Breast epithelium (tissue), 4 donors: ENCODE measurements at regions not wholly inside any gene's neighbourhood (a gene's known extent, or its start where the extent isn't known, plus 50 kb on each side); places are given as distances from the start of the nearest gene placed in this dataset.
"Not testable (repeated sequence)": the region's sequence is repeated elsewhere in the genome, so short reads cannot be mapped to it uniquely, and the experiment has no call there.

Source experiments
- DNase-seq, 2 donors: peaks; one replicate each; pipeline ENCODE4 v3.0.0-alpha.2; 2019; ENCODE audit warnings: low spot score in 2 of 2
- H3K27ac ChIP-seq, 2 donors: fragments of 200-600 bp; sonication (generic) in 1 of 2; one replicate each; pipeline ENCODE4 v1.5.1; 2016 to 2019; ENCODE audit warnings: mild to moderate bottlenecking in 1 of 2
- H3K27me3 ChIP-seq, 2 donors: fragments of 200-600 bp; sonication (generic) in 1 of 2; one replicate each; pipeline versions ENCODE4 v1.5.1 to v1.6.0; 2017 to 2019; ENCODE audit warnings: control low read depth in 1 of 2, mild to moderate bottlenecking in 1 of 2
- H3K36me3 ChIP-seq: fragments of 200-600 bp; one replicate; pipeline ENCODE4 v1.5.1; 2019
- H3K4me1 ChIP-seq, 2 donors: fragments of 200-600 bp; sonication (generic); one replicate each; pipeline ENCODE4 v1.5.1; 2016 to 2019; ENCODE audit warnings: control low read depth in 1 of 2
- H3K4me3 ChIP-seq, 3 donors: fragments of 200-600 bp; sonication (generic); 1 replicate in 2 of 3; 2 replicates in 1 of 3; pipeline ENCODE4 v1.5.1; 2016 to 2019; ENCODE audit warnings: mild to moderate bottlenecking in 3 of 3, moderate library complexity in 2 of 3
- H3K9me3 ChIP-seq, 2 donors: fragments of 200-600 bp; sonication (generic) in 1 of 2; one replicate each; pipeline ENCODE4 v1.5.1; 2016 to 2019; ENCODE audit warnings: control low read depth in 1 of 2
- CTCF ChIP-seq, 3 donors: fragments of 450-650 bp; IDR thresholded peaks; one replicate each; pipeline ENCODE4 v1.5.1; 2016 to 2017; ENCODE audit warnings: antibody characterized with exemption in 3 of 3, mild to moderate bottlenecking in 3 of 3, moderate library complexity in 3 of 3
- POLR2A ChIP-seq: fragments of 450-650 bp; IDR thresholded peaks from one replicate; pipeline ENCODE4 v1.6.1; 2016; ENCODE audit warnings: antibody characterized with exemption, mild to moderate bottlenecking, moderate library complexity
- POLR2AphosphoS5 ChIP-seq, 3 donors: sonication (generic); formaldehyde crosslinking; IDR thresholded peaks; one replicate each; pipeline ENCODE4 v1.6.1; 2017; ENCODE audit warnings: antibody characterized with exemption in 3 of 3
- intact Hi-C: fragments of 100-400 bp; cut with DNase I; formaldehyde crosslinking; loops from one replicate; pipeline ENCODE4 v1.15.1; 2023; ENCODE audit warnings: low total_unique reads

- no peak for TF ChIP-seq POLR2A
- TF ChIP-seq POLR2AphosphoS5 (IDR thresholded peaks at IDR 0.05): no peak
- no peak for TF ChIP-seq CTCF (IDR thresholded peaks at IDR 0.05)
- intact Hi-C loops: no loop called here
- Histone ChIP-seq H3K27me3 (no peaks in the 10 kb centered on the region), H3K27ac (no peak overlapping the region), H3K36me3 (no peaks in the 10 kb centered on the region), H3K4me1 (no peaks in the 10 kb centered on the region), H3K9me3 (no peaks in the 10 kb centered on the region), H3K4me3 (no peak overlapping the region)
- DNase-seq: no peak
These were observed 752.5 kb upstream of the SLITRK5 start for GRCh38 chr13:86918682-86919081.

- no peak for TF ChIP-seq CTCF (IDR thresholded peaks at IDR 0.05)
- TF ChIP-seq POLR2A: no peak
- TF ChIP-seq POLR2AphosphoS5 (IDR thresholded peaks at IDR 0.05): no peak
- no peaks in the 10 kb centered on the region for H3K9me3 ChIP-seq
- intact Hi-C loops: no loop called here
- H3K36me3 ChIP-seq: no peaks in the 10 kb centered on the region
- DNase-seq: no peak
- H3K27ac ChIP-seq: no peak overlapping the region
- H3K27me3 ChIP-seq: no peaks in the 10 kb centered on the region
- no peak overlapping the region for H3K4me3 ChIP-seq
- H3K4me1 ChIP-seq: no peaks in the 10 kb centered on the region
These were observed 750.2 kb upstream of the SLITRK5 start for GRCh38 chr13:86920961-86921360.

DNA sequence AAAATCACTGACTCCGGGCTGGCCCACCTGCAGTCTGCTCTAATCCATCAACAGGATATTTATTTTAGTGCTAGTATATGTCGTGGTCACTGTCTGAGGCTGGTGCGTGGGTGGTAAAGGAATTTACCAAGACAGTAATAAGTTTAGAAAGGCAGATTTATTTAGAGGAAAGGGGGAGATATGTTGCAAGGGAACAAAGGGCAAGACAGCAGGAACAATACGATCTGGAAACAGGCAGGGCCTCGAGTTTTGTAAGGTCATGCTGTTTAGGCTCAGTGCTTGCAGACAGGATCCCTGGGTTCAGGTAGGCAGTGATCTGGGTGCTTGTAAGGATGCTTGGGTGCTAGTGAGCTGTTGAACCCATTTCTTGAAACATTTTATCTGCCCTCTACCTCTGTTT lies 748.2 kb upstream of the SLITRK5 start:
- H3K27me3 ChIP-seq: no peaks in the 10 kb centered on the region
- H3K4me1 ChIP-seq: no peaks in the 10 kb centered on the region
- H3K27ac ChIP-seq: no peak overlapping the region
- no peaks in the 10 kb centered on the region for H3K36me3 ChIP-seq
- no peak overlapping the region for H3K4me3 ChIP-seq
- DNase-seq: no peak
- TF ChIP-seq POLR2AphosphoS5 (IDR thresholded peaks at IDR 0.05) (no peak), POLR2A (no peak), CTCF (IDR thresholded peaks at IDR 0.05) (no peak)
- peaks cover 4 to 5% of the 10 kb centered on the region in 2 donors for H3K9me3 ChIP-seq
- intact Hi-C loops: no loop called here

- intact Hi-C loops, DNase-seq, H3K27ac ChIP-seq, H3K36me3 ChIP-seq, H3K4me1 ChIP-seq, H3K9me3 ChIP-seq, H3K27me3 ChIP-seq, H3K4me3 ChIP-seq: not testable (repeated sequence)
These were observed 744.3 kb upstream of the SLITRK5 start for GRCh38 chr13:86926916-86927315.

DNA sequence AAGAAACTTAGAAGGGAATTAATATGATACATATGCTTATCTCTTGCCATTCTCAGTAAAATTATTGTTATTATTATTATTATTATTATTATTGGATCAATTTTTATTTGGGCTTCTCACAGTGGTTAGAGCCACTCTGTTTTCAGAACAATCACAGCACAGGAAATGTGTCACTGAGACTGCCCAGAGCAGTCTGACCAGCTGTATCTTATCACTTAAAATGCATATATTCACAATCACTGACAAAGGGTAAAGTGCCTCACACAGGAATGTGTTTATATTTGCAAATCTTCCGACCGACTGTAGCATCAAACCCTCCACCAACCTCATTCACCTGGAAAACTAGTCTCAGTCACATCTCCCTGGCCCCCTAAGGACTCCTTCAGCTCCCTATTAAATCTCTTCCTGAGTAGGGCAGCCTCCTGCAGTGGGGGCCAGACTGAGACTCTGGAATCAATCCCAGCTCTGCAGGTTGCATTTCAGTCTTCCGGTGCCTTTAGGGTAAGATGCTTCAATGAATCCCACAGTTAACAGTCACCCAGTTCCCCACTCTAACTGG lies 738.3 kb upstream of the SLITRK5 start:
- Histone ChIP-seq H3K4me3 (no peak overlapping the region), H3K4me1 (no peaks in the 10 kb centered on the region), H3K27me3 (no peaks in the 10 kb centered on the region), H3K36me3 (no peaks in the 10 kb centered on the region), H3K27ac (no peak overlapping the region), H3K9me3 (no peaks in the 10 kb centered on the region)
- TF ChIP-seq CTCF (IDR thresholded peaks at IDR 0.05) (no peak), POLR2AphosphoS5 (IDR thresholded peaks at IDR 0.05) (no peak), POLR2A (no peak)
- intact Hi-C loops: no loop called here
- DNase-seq: no peak

DNA sequence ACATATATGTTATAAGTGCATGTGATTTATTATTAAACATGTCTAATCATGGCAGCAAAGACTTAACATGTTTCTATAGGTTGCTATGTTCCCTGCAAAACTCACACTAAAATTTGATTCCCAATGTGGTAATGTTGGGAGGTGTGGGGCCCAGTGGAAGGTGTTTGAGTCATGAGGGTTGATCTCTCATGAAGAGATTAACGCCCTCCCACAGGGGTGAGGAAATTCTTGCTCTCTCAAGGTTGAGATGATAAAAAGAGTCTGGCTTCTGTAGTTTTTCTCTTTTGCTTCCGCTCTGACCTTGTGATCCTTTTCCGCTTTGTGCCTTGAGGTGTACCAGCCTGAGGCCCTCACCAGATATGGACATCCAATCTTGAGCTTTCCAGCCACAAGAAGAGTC lies 737.5 kb upstream of the SLITRK5 start:
- Histone ChIP-seq H3K36me3 (no peaks in the 10 kb centered on the region), H3K4me1 (no peaks in the 10 kb centered on the region), H3K9me3 (no peaks in the 10 kb centered on the region), H3K27me3 (no peaks in the 10 kb centered on the region), H3K4me3 (no peak overlapping the region), H3K27ac (no peak overlapping the region)
- TF ChIP-seq POLR2A (no peak), CTCF (IDR thresholded peaks at IDR 0.05) (no peak), POLR2AphosphoS5 (IDR thresholded peaks at IDR 0.05) (no peak)
- DNase-seq: no peak
- intact Hi-C loops: no loop called here
